ENCODE measurements at regions not wholly inside any gene's neighbourhood (a gene's known extent, or its start where the extent isn't known, plus 50 kb on each side); places are given as distances from the start of the nearest gene placed in this dataset.

- Histone ChIP-seq H3K9ac (ENCODE audit: low read length) (no peak overlapping the region), H3K79me2 (ENCODE audit: low read length) (no peaks in the 10 kb centered on the region), H2AFZ (ENCODE audit: low read length) (no peak overlapping the region), H3K27me3 (ENCODE audit: low read length) (no peaks in the 10 kb centered on the region), H3K36me3 (ENCODE audit: low read depth, low read length) (no peaks in the 10 kb centered on the region), H3K9me3 (ENCODE audit: low read length) (no peaks in the 10 kb centered on the region), H3K4me1 (ENCODE audit: insufficient read depth, low read length) (peaks cover 12% of the 10 kb centered on the region; the same call in 1 of the 2 replicates), H3K4me3 (ENCODE audit: low read length) (no peak overlapping the region), H3F3A (ENCODE audit: low read length, unreplicated experiment) (no peaks in the 10 kb centered on the region), H3K9me2 (replicated peaks; ENCODE audit: low read length) (no peaks in the 10 kb centered on the region), H3K27ac (ENCODE audit: low read length) (no peak overlapping the region), H3K4me2 (ENCODE audit: low read length) (no peak overlapping the region), H4K20me1 (ENCODE audit: low read length) (no peaks in the 10 kb centered on the region)
- intact Hi-C loops (cut with micrococcal nuclease), result loop anchor here (5.0 kb wide), 2 partner anchors 177 to 262 kb away; no protein-coding TSS in a partner anchor
- DNase-seq (no peak), ATAC-seq (no peak)
- ChIA-PET POLR2A (ENCODE audit: unreplicated experiment) (no interaction called here), CTCF (no interaction called here)
- no TSS peak for BruUV-seq (replicated peaks)
- TF ChIP-seq, protein P1, sequence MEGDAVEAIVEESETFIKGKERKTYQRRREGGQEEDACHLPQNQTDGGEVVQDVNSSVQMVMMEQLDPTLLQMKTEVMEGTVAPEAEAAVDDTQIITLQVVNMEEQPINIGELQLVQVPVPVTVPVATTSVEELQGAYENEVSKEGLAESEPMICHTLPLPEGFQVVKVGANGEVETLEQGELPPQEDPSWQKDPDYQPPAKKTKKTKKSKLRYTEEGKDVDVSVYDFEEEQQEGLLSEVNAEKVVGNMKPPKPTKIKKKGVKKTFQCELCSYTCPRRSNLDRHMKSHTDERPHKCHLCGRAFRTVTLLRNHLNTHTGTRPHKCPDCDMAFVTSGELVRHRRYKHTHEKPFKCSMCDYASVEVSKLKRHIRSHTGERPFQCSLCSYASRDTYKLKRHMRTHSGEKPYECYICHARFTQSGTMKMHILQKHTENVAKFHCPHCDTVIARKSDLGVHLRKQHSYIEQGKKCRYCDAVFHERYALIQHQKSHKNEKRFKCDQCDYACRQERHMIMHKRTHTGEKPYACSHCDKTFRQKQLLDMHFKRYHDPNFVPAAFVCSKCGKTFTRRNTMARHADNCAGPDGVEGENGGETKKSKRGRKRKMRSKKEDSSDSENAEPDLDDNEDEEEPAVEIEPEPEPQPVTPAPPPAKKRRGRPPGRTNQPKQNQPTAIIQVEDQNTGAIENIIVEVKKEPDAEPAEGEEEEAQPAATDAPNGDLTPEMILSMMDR (conservative IDR thresholded peaks at IDR 0.05; ENCODE audit: low read depth, low read length), result no peak
- no peak for TF ChIP-seq EZH2phosphoT487 (IDR thresholded peaks at IDR 0.05; ENCODE audit: borderline replicate concordance, low read length)
- no peak for TF ChIP-seq EZH2 (IDR thresholded peaks at IDR 0.05; ENCODE audit: low read length, unreplicated experiment)
Observed at GRCh38 chr18:64974391-64975125, 776.3 kb upstream of the CDH7 start.

- Histone ChIP-seq H3K4me2 (ENCODE audit: low read length) (peak overlapping the region; percentile 14), H3K36me3 (ENCODE audit: low read depth, low read length) (no peaks in the 10 kb centered on the region), H3K27me3 (ENCODE audit: low read length) (no peaks in the 10 kb centered on the region), H3K4me1 (ENCODE audit: insufficient read depth, low read length) (peaks cover 12% of the 10 kb centered on the region; the same call in 1 of the 2 replicates), H3K27ac (ENCODE audit: low read length) (0 out of 2 replicates have a peak overlapping the region, but pooled peaks have one; percentile 6), H3K9me3 (ENCODE audit: low read length) (no peaks in the 10 kb centered on the region), H2AFZ (ENCODE audit: low read length) (no peak overlapping the region), H3K4me3 (ENCODE audit: low read length) (no peak overlapping the region), H3K9ac (ENCODE audit: low read length) (no peak overlapping the region), H3K79me2 (ENCODE audit: low read length) (no peaks in the 10 kb centered on the region), H3K9me2 (replicated peaks; ENCODE audit: low read length) (no peaks in the 10 kb centered on the region), H3F3A (ENCODE audit: low read length, unreplicated experiment) (no peaks in the 10 kb centered on the region), H4K20me1 (ENCODE audit: low read length) (no peaks in the 10 kb centered on the region)
- ATAC-seq, result peak; percentile 82
- CTCF ChIA-PET, result no interaction called here
- no TSS peak for BruUV-seq (replicated peaks)
- TF ChIP-seq, protein P1 (conservative IDR thresholded peaks at IDR 0.05; ENCODE audit: low read depth, low read length), result no peak
- TF ChIP-seq EZH2phosphoT487 (IDR thresholded peaks at IDR 0.05; ENCODE audit: borderline replicate concordance, low read length) (no peak), EZH2 (IDR thresholded peaks at IDR 0.05; ENCODE audit: low read length, unreplicated experiment) (no peak)
- DNase-seq, result peak; percentile 33
- POLR2A ChIA-PET (ENCODE audit: unreplicated experiment), result interaction anchor here (0.7 kb wide), 1 partner anchor 38 kb away, joined by 4 read pairs; no protein-coding TSS in a partner anchor
- intact Hi-C loops (cut with micrococcal nuclease), result loop anchor here (5.0 kb wide), 2 partner anchors 175 to 260 kb away; no protein-coding TSS in a partner anchor
Observed at GRCh38 chr18:64972545-64972944, 778.3 kb upstream of the CDH7 start.

DNA sequence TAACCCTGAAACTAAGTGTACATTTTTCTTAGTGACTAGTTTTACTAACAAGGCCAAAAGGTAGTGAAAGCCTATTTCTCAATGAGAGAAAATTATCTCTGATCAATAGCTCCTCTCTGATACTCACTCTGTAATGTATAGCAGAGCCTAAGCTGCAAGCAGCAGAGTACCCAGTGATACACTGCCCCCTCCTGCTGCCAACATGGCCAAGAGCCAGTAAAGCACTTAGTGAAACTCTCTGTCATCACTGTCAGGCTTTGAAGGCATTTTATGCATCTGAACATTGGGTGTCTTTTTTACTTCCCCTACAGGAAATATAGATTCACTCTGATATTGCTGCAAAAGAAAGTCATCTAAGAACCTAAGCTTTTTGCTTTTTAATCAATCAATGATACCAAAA lies 784.1 kb upstream of the CDH7 start:
- Histone ChIP-seq H3K9me3 (ENCODE audit: low read length) (no peaks in the 10 kb centered on the region), H4K20me1 (ENCODE audit: low read length) (no peaks in the 10 kb centered on the region), H3K4me1 (ENCODE audit: insufficient read depth, low read length) (no peaks in the 10 kb centered on the region; the same call in 1 of the 2 replicates), H3K79me2 (ENCODE audit: low read length) (no peaks in the 10 kb centered on the region), H3K27me3 (ENCODE audit: low read length) (no peaks in the 10 kb centered on the region), H3K4me3 (ENCODE audit: low read length) (no peak overlapping the region), H3K36me3 (ENCODE audit: low read depth, low read length) (no peaks in the 10 kb centered on the region), H3F3A (ENCODE audit: low read length, unreplicated experiment) (no peaks in the 10 kb centered on the region), H3K4me2 (ENCODE audit: low read length) (no peak overlapping the region), H3K27ac (ENCODE audit: low read length) (no peak overlapping the region), H3K9ac (ENCODE audit: low read length) (no peak overlapping the region), H3K9me2 (replicated peaks; ENCODE audit: low read length) (no peaks in the 10 kb centered on the region), H2AFZ (ENCODE audit: low read length) (no peak overlapping the region)
- TF ChIP-seq EZH2 (IDR thresholded peaks at IDR 0.05; ENCODE audit: low read length, unreplicated experiment), result no peak
- TF ChIP-seq, protein P1 (conservative IDR thresholded peaks at IDR 0.05; ENCODE audit: low read depth, low read length), result 0 out of 2 replicates have a peak, but pooled peaks have one; percentile 18
- BruUV-seq (replicated peaks), result no TSS peak
- intact Hi-C loops (cut with micrococcal nuclease), result no loop called here
- DNase-seq (peak; percentile 39), ATAC-seq (peak; percentile 56; the same call in 1 of the 2 replicates)
- ChIA-PET POLR2A (ENCODE audit: unreplicated experiment) (no interaction called here), CTCF (interaction anchor here (0.5 kb wide), 1 partner anchor 170 kb away, joined by 6 read pairs; no protein-coding TSS in a partner anchor)

All from PC-3 (cell line).